Astrocyte (in vitro differentiated cells and primary cell): ENCODE measurements at regions not wholly inside any gene's neighbourhood (a gene's known extent, or its start where the extent isn't known, plus 50 kb on each side); places are given as distances from the start of the nearest gene placed in this dataset.

Experiments
- CTCF ChIP-seq: IDR thresholded peaks from 2 replicates; pipeline ENCODE4 v1.5.1; 2011; ENCODE audit warnings: low read depth, mild to moderate bottlenecking, inconsistent platforms, low read length, moderate library complexity; ENCODE audit not compliant: insufficient read depth
- EZH2 ChIP-seq: IDR thresholded peaks from 2 replicates; pipeline ENCODE4 v1.6.1; 2012; ENCODE audit warnings: mild to moderate bottlenecking, low read length, inconsistent platforms; ENCODE audit not compliant: insufficient read depth

GRCh38 chr17:79496422-79497005 is 114.3 kb downstream of the RBFOX3 start:
- TF ChIP-seq CTCF (no peak), EZH2 (no peak)
